K562 (cell line): ENCODE measurements at regions not wholly inside any gene's neighbourhood (a gene's known extent, or its start where the extent isn't known, plus 50 kb on each side); places are given as distances from the start of the nearest gene placed in this dataset.

Experiments
- ATAC-seq: fragments of 200-7000 bp; cut with Tn5 transposase; 3 replicates; pipeline ENCODE4 v1.9.1; 2020; ENCODE audit warnings: moderate library complexity
- BruUV-seq: library from RNA; stranded (reverse); fragments of 400-500 nt; replicated peaks from 2 replicates; lab custom pipeline; 2021; lab: Mats Ljungman, UMichigan
- CTCF ChIA-PET: fragments of 300-600 bp; formaldehyde crosslinking; extraction: SDS; loops from one replicate; lab custom pipeline; 2021; ENCODE audit warnings: low intra/inter-chr PET ratio; lab: Yijun Ruan, JAX
- POLR2A ChIA-PET: fragments of 300-600, 350-650 bp; sonication (Branson Sonifier 250); formaldehyde crosslinking; extraction: SDS; loops from one replicate; lab custom pipeline; 2021; ENCODE audit warnings: antibody characterized with exemption, inconsistent platforms; lab: Yijun Ruan, JAX
- DNase-seq, 4 experiments: peaks; one replicate each; pipeline versions ENCODE4 v3.0.0 to v3.0.0-alpha.2; 2011 to 2018; ENCODE audit warnings: low spot score in 3 of 4, mixed read lengths in 3 of 4; ENCODE audit errors: extremely low read depth in 1 of 4
- FAIRE-seq: peaks from 2 replicates; lab custom pipeline; 2011; peaks lifted over from hg19 to GRCh38; lab: Jason Lieb, UNC
- H2AFZ ChIP-seq: 2 replicates; pipeline ENCODE4 v1.6.0; 2011; ENCODE audit warnings: low read depth, low read length, control low read depth, inconsistent platforms
- H3K27ac ChIP-seq: fragments of 200-600 bp; 3 replicates; pipeline ENCODE4 v1.8.0; 2011; ENCODE audit warnings: low read depth, mild to moderate bottlenecking, control low read depth, inconsistent platforms, low read length, moderate library complexity, mixed read lengths; ENCODE audit errors: extremely low read depth
- H3K27me3 ChIP-seq, 2 experiments: fragments of 300-600 bp in 1 of 2; 2 replicates in 1 of 2; 3 replicates in 1 of 2; pipeline versions ENCODE4 v1.6.0 to v1.8.0; 2011; ENCODE audit warnings: inconsistent platforms in 2 of 2, low read length in 2 of 2, mild to moderate bottlenecking in 1 of 2, mixed read lengths in 1 of 2, moderate library complexity in 1 of 2; ENCODE audit not compliant: control insufficient read depth in 2 of 2, insufficient read depth in 2 of 2
- H3K36me3 ChIP-seq: fragments of 300-600 bp; 3 replicates; pipeline ENCODE4 v1.8.0; 2011; ENCODE audit warnings: mild to moderate bottlenecking, low read length, inconsistent platforms; ENCODE audit not compliant: control insufficient read depth, insufficient read depth
- H3K4me1 ChIP-seq, 2 experiments: fragments of 200-600 bp in 1 of 2; replicated peaks in 1 of 2; 2 replicates in 1 of 2; 3 replicates in 1 of 2; pipeline versions ENCODE4 v1.5.1 to v1.8.0; 2011; ENCODE audit warnings: inconsistent platforms in 2 of 2, low read length in 2 of 2, mild to moderate bottlenecking in 1 of 2, mixed read lengths in 1 of 2, moderate library complexity in 1 of 2; ENCODE audit not compliant: control insufficient read depth in 2 of 2, insufficient read depth in 2 of 2
- H3K4me2 ChIP-seq: 2 replicates; pipeline ENCODE4 v1.6.1; 2011; ENCODE audit warnings: low read length, control low read depth, inconsistent platforms, mixed read lengths; ENCODE audit not compliant: insufficient read depth
- H3K4me3 ChIP-seq: fragments of 200-600 bp; sonication (generic), shearing (Covaris generic); 2 replicates; pipeline ENCODE4 v1.5.1; 2016; ENCODE audit warnings: control low read depth, inconsistent platforms
- H3K79me2 ChIP-seq: fragments of 200-600 bp; 3 replicates; pipeline ENCODE4 v1.8.0; 2011; ENCODE audit warnings: low read length, inconsistent platforms; ENCODE audit not compliant: control insufficient read depth, insufficient read depth
- H3K9ac ChIP-seq, 2 experiments: 2 replicates each; pipeline versions ENCODE4 v1.6.0 to v1.6.1; 2011; ENCODE audit warnings: low read depth in 2 of 2, low read length in 2 of 2, control low read depth in 1 of 2, inconsistent platforms in 1 of 2, mild to moderate bottlenecking in 1 of 2, mixed read lengths in 1 of 2; ENCODE audit not compliant: insufficient read depth in 1 of 2
- H3K9me1 ChIP-seq: one replicate; pipeline ENCODE4 v1.6.0; 2011; ENCODE audit warnings: inconsistent platforms, mild to moderate bottlenecking, low read length, moderate library complexity; ENCODE audit not compliant: control insufficient read depth, insufficient read depth
- H3K9me3 ChIP-seq: replicated peaks from 2 replicates; pipeline ENCODE4 v1.5.1; 2011; ENCODE audit warnings: low read depth, low read length, inconsistent platforms; ENCODE audit not compliant: control insufficient read depth, insufficient read depth
- H4K20me1 ChIP-seq: replicated peaks from 2 replicates; pipeline ENCODE4 v1.6.1; 2011; ENCODE audit warnings: low read length, inconsistent platforms, mixed read lengths; ENCODE audit not compliant: control insufficient read depth, insufficient read depth
- KLF13 ChIP-seq: fragments of 450-650 bp; IDR thresholded peaks from 2 replicates; pipeline ENCODE4 v1.6.1; 2016; ENCODE audit warnings: missing genetic modification characterization, low read depth, mild to moderate bottlenecking, missing compliant biosample characterization, moderate library complexity, borderline replicate concordance
- UBTF ChIP-seq, 2 experiments: IDR thresholded peaks; 2 replicates each; pipeline ENCODE4 v1.6.1; 2012; ENCODE audit warnings: improper control_type of control experiment in 2 of 2, low read depth in 2 of 2, low read length in 2 of 2, borderline replicate concordance in 1 of 2
- ZFP36 ChIP-seq: fragments of 150-350 bp; IDR thresholded peaks from 2 replicates; pipeline ENCODE4 v1.6.1; 2018; ENCODE audit warnings: low read length, low read depth; ENCODE audit not compliant: partially characterized antibody
- WGBS: fragments of 100-300 bp; shearing (Covaris generic); methylation state at CpG from one replicate; pipeline ENCODE4 v1.1.6; 2016; ENCODE audit warnings: low coverage, mixed read lengths; ENCODE audit not compliant: insufficient coverage; ENCODE audit errors: missing lambda C conversion rate; 5-methylcytosine and 5-hydroxymethylcytosine counted together
- in situ Hi-C: fragments of 300-500 bp; cut with MboI; formaldehyde crosslinking; loops from 4 replicates; pipeline ENCODE4 v1.15.0; 2018; ENCODE audit warnings: inconsistent platforms, mixed read lengths
- intact Hi-C: fragments of 100-400 bp; cut with micrococcal nuclease; formaldehyde crosslinking; loops from 2 replicates; pipeline ENCODE4 v1.14.2; 2022

DNA sequence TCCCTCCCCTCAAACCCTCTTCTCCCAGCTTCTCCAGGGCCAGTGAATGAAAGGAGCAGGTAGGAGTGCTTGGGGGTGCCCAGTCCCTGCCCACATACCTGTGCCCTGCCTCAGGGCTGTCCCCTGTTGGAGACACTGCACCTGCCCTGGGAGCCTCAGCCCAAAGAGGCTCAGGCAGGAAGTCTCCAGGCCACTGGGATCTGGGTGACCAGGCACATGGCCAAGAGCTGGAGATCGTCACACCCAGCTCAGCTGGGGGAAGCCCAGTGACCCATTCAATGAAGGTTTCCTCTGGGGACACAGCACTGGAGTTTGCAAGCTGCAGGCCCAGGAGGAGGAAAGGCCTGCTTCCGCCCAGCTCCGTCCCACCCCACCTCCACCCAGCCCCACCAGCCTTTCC lies 156.4 kb downstream of the ZFP36L2 start:
- peak overlapping the region in 1 of 2 experiments; percentile 69; a peak in 1 of 4 replicates for H3K9ac ChIP-seq

More for the DNA sequence above, 156.4 kb downstream of the ZFP36L2 start:
- Histone ChIP-seq H3K27me3 (no peaks in the 10 kb centered on the region), H3K4me3 (no peak overlapping the region), H3K4me2 (no peak overlapping the region), H3K27ac (no peak overlapping the region), H2AFZ (no peak overlapping the region), H4K20me1 (no peaks in the 10 kb centered on the region), H3K9me3 (no peaks in the 10 kb centered on the region), H3K79me2 (no peaks in the 10 kb centered on the region), H3K9me1 (no peaks in the 10 kb centered on the region), H3K36me3 (no peaks in the 10 kb centered on the region), H3K4me1 (peaks cover 18 to 47% of the 10 kb centered on the region in 2 experiments)
- 60% methylated on average over 1 of the region's 3 CpGs for WGBS
- FAIRE-seq (no peak), ATAC-seq (peak; percentile 6; the same call in 1 of the 3 replicates), DNase-seq (no peak)
- POLR2A ChIA-PET = interaction anchor here (0.6 to 1.1 kb wide), 5 partner anchors 8 to 1291 kb away, joined by 3 to 4 read pairs (median 3); partner anchors contain the start of genes CAMKMT and PREPL
- CTCF ChIA-PET = no interaction called here
- BruUV-seq = no TSS peak
- in situ Hi-C loops = no loop called here
- intact Hi-C loops = no loop called here
- peak in 1 of 2 experiments; percentile 94; a peak in 2 of 4 replicates for TF ChIP-seq UBTF (IDR thresholded peaks at IDR 0.05; ENCODE audit: borderline replicate concordance in 1 of 2, low read depth in 2 of 2, low read length in 2 of 2)
- no peak for TF ChIP-seq KLF13 (tag)
- no peak for TF ChIP-seq ZFP36
